G401.6 (cell line): ENCODE measurements at regions not wholly inside any gene's neighbourhood (a gene's known extent, or its start where the extent isn't known, plus 50 kb on each side); places are given as distances from the start of the nearest gene placed in this dataset.

Experiments used
- FAIRE-seq: peaks from 2 replicates; lab custom pipeline; 2012; peaks lifted over from hg19 to GRCh38; lab: Jason Lieb, UNC

DNA sequence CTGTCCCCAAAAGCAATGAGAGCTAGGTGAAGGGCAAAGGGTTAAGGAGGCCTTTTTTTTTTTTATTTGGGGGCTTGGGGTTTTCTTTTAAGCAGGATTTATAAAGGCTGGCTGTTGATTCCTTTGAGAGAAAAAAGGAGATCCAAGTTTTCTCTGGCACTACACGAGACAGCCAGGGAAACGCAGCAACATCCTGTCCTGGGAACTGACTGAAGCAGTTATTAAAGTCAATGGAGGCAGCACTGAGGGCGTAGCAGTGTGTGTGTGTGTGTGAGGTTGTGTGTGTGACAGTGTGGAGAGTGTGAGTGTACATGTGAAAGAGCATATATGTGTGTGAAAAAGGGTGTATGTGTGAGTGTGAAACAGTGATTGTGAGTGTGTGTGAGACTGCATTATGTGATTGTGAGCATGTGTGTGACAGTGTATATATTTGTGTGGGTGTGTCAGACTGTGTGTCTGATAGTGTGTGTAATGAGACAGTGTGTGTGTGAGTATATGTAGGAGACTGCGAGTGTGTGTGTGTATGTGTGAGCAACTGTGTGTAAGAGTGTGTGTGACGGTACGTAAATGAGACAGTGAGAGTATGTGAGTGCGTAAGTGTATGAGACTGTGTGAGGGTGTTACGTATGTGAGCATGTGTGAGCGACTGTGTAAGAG, 65.9 kb upstream of the TIAM1 start:
- no peak for FAIRE-seq

DNA sequence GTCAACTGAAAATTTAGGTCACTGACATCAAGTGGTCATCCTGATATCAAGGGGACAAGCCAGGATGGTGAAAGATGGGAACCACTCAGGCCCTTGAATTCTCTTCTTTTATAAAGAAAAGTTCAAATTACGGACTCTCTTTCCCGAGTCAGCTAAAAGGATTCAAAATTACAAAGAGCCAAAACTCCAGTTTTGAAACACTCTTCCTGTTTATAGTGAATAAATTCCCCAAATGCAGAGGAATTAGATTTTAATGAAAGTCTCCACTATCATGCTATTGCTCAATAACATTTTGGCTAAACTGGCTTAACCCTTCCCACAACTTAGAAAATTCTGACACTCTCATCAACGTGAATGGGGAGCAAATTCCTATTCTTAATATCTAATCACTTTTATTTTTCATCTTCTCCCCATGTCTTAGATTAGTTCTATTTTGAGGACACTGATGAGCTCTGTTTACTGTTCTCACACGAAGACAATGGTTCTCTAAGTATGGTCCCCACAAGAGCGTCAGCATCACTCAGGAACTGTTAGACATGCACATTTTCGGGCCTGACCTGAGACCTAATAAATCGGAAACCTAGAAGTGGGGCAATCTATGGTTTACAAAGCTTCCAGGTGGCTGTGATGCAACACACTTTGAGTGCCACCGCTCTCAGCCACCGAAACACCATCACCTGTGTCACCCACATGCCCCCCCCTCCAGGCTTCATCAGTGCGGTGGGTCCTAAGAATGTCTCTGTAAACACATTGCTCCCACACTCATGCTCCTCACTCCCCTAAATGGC, 64.4 kb upstream of the TIAM1 start:
- no peak for FAIRE-seq

DNA sequence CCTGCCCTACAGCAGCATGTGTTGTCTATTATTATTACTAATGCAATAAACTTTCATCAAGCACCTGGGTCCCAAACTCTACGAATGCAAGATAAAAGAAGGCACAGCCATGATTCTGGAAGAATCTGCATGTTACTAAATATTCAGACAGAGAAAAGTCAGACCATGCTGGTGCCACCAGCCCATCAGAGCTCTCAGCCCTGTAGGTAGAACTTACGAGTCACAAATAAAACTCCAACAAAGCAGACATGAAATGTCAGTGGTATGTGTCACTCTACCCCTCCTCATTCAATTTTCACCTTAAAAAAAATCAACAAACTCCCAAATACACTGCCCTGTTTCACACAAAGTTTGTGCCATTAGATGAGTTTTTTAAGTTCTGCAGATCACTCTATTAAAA, 62.4 kb upstream of the TIAM1 start:
- FAIRE-seq, result no peak

DNA sequence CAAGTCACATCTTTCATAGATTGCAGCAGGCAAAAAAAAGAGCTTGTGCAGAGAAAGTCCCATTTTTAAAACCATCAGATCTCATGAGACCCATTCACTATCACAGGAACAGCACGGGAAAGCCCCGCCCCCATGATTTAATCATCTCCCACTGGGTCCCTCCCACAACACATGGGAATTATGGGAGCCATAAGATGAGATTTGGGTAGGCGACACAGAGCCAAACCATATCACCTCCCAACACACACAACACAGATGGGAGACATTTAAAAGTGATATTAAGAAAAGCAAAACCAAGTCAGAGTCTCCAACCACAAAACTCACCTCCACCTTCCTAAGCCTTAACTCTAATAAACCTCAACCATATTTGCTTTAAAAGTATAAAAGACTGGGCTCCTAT, 61.5 kb upstream of the TIAM1 start:
- FAIRE-seq, result no peak

DNA sequence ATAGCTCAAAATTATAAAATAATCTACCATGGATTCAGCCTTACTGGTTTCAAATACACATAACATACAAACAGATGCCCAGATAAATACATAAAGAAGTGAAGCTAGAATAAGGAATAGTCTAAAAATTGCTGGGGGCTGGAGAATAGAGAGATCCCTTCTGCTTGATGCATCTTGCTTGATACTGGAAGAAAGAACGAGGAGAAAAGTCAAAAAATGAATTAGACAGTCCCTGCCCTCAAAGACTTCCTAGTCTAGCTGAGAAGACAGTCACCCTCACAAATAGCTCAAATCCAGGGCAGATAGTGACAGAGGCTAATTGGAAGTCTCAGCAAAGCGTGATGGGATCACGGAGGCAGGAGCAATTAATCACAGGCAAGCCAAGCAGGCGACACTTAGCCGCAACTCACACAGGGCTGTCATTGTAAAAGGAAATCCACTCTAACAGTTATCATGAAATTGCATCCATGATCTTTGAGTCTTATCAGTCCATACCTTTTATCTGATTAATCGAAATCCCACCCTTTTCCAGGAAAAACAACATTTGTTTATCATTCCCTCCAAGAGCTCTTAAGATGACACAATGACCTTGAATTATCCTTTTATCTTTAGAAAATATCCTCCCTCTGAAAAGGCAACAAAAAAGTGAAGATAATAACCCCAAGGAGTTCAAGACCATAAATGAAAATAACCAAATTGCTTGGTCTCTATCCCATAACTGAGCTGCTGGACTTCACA, 59.7 kb upstream of the TIAM1 start:
- no peak for FAIRE-seq

DNA sequence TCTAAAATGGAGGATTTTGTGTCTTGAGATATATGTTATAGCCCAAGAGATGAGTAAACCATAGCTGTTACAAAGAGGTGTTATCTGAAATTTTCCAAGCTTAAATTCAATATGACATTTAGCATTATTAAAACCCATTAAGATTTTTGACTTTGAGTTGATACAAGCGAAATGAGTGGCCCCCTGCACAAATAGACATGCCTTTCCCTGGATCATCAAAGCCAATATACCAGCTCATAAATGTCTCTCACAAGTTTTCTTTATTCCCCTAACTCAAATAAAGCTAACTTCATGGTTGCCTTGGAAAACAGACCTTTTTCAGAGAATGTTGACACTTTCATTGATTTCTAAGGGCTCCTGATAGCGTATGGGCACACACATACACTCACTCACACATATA, 55.5 kb upstream of the TIAM1 start:
- no peak for FAIRE-seq

DNA sequence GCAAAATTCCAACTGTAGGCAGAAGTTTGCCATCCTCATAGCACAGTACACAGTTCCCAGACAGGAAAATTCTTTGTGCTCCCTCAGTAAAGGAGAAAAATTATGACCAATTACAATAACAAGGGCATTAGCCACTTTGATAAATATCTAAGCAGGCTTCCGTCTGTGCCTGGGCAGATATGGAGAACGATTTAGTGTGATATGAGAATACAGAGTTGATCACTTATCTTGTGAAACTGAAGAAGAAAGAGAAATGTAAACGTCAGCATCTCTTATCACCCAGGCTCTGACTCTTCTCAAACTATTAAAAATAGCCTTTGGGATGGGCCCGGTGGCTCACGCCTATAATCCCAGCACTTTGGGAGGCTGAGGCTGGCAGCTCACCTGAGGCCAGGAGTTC, 54.5 kb upstream of the TIAM1 start:
- FAIRE-seq, result no peak

DNA sequence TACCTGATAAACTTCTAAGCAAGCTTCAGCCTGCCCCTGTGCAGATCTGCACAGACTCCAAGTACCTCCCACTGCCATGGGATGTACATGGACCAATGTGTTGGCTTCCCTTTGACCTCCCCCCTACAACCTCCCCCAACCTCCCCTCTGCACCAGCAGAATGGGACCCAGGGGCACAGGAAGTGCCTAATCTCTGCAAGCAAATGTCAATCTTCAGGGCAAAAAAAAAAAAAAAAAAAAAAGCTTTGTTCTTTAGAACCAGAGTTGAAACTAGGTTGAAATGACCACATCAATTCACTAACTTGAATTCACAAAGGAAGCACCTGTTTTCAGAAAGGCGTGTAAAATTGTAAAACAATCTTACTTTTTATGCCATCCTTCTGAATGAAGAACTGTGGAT, 53.9 kb upstream of the TIAM1 start:
- FAIRE-seq, result no peak

DNA sequence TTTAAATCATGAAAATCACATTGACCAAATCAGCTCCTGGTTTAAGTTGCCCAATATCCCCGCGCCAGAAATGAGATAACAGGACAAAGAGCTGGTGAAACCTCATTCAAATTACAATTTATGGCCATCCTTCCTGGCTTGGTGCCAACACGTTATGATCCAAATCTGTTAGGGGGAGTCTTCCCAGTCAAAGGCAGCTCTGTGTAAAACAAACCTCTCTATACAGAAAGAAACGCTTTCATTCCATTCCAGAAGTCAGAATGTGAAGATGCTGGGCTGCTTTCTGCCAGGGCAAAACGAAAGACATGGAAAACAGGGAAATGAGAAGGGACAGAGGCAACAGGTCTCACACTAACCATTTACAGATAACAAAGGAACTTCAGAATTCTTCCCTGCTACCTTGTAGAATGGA, 53.5 kb upstream of the TIAM1 start:
- FAIRE-seq, result no peak

DNA sequence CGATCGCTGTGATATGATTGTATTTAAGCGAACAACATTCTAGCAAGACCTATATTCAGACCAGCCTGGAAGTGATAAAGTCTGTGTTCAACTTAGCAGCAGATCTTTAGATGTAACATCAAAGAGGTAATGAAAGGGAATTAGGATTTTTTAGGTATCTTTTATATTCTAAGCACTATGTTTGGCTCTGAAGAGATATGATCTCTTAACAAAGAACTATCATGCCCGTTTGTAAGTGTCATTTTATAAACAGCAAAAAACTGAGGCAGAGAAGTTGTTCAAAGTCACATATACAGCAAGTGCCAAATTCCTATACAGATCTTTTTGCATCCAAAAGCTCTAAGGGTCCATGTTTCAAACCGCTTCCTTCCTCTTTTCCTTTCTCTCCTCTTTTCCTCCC, 53.0 kb upstream of the TIAM1 start:
- no peak for FAIRE-seq

DNA sequence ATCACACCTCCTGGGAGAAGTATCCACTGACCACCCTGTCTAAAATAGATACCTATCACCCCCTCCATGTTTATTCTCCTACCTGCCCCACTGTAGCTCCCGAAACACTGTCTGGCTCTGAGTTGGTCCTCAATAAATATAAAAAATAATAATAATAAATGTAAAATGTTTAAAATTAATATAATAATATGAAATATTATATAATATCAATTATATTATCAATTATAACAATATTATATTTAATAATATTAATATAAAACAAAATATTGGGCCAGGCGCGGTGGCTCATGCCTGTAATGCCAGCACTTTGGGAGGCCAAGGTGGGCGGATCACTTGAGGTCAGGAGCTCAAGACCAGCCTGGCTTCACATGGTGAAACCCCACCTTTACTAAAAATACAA, 52.3 kb upstream of the TIAM1 start:
- no peak for FAIRE-seq

DNA sequence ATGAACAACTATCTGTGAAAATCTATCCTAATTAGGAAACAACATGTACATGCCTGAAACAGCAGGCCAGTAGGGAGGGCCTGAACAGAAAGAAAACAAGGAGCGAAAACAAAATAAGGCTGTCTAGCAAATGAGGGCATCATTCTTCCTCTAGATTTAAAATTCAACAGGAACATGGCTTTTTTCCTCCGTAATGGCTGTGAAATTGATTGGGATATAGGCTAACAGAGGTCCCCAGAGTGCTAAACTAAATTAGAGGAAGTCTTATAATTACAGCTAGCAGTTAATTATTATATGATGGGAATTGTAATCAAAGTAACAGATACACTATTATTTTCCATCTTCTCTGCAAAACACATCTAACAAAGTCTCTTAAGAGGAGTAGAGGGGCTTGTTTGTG, 51.7 kb upstream of the TIAM1 start:
- no peak for FAIRE-seq

DNA sequence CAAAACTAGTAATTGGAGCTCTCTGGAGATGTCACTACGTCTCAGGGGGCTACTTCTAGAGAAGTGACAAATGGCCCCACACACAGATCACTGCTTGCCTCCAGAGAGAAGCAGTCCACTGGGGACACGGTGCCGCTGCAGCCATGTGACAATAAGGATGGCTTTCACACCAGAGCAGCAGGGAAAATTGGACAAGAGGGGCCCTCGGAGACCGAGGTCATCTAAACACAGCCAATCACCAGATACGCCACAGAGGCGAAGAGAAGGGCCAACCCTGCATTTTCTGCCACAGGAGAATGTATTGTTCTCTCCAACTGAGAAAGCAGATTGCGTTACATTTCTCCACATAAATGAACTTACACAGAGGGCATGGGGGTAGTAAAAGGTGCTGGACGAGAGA, 51.2 kb upstream of the TIAM1 start:
- no peak for FAIRE-seq

DNA sequence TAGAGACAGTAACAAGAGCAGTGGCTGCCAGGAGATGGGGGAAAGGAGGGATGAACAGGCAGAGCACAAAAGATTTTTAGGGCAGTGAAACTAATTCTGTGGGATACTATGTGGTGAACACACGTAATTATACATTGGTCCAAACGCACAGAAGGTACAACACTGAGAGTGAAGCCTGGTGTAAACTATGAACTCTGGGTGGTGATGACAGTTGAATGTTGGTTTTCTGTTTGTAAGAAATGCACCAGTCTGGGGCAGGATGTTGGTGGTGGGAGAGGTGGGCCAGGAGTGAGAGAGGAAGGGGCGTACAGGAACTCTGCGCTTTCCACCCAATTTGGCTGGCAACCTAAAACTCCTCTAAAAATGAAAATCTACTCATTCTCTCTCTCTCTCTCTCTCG, 50.2 kb upstream of the TIAM1 start:
- FAIRE-seq, result no peak
